ENCODE measurements at regions not wholly inside any gene's neighbourhood (a gene's known extent, or its start where the extent isn't known, plus 50 kb on each side); places are given as distances from the start of the nearest gene placed in this dataset.

- no peaks in the 10 kb centered on the region for H3K9me3 ChIP-seq (ENCODE audit: severe bottlenecking)
- H3K27ac ChIP-seq = no peak overlapping the region
- H3K4me3 ChIP-seq (ENCODE audit: low read depth, low read length) = no peak overlapping the region
- DNase-seq = no peak
- no peak for TF ChIP-seq CTCF (IDR thresholded peaks at IDR 0.05; ENCODE audit: low read depth, low read length)
- H3K27me3 ChIP-seq (ENCODE audit: insufficient read depth, low read depth, severe bottlenecking) = no peaks in the 10 kb centered on the region
- no peaks in the 10 kb centered on the region for H3K36me3 ChIP-seq
These were observed 382.8 kb upstream of the CFAP20DC start for GRCh38 chr3:59432665-59433064.

- DNase-seq = no peak
- no peak overlapping the region for H3K27ac ChIP-seq
- no peaks in the 10 kb centered on the region for H3K27me3 ChIP-seq (ENCODE audit: insufficient read depth, low read depth, severe bottlenecking)
- no peak for TF ChIP-seq CTCF (IDR thresholded peaks at IDR 0.05; ENCODE audit: low read depth, low read length)
- H3K4me3 ChIP-seq (ENCODE audit: low read depth, low read length) = no peak overlapping the region
- H3K36me3 ChIP-seq = no peaks in the 10 kb centered on the region
- H3K9me3 ChIP-seq (ENCODE audit: severe bottlenecking) = no peaks in the 10 kb centered on the region
These were observed 380.5 kb upstream of the CFAP20DC start for GRCh38 chr3:59430341-59430740.

GRCh38 chr3:59429198-59429597 lies 379.4 kb upstream of the CFAP20DC start:
- no peak for DNase-seq
- H3K36me3 ChIP-seq = no peaks in the 10 kb centered on the region
- no peaks in the 10 kb centered on the region for H3K27me3 ChIP-seq (ENCODE audit: insufficient read depth, low read depth, severe bottlenecking)
- H3K4me3 ChIP-seq (ENCODE audit: low read depth, low read length) = no peak overlapping the region
- no peaks in the 10 kb centered on the region for H3K9me3 ChIP-seq (ENCODE audit: severe bottlenecking)
- H3K27ac ChIP-seq = no peak overlapping the region
- no peak for TF ChIP-seq CTCF (IDR thresholded peaks at IDR 0.05; ENCODE audit: low read depth, low read length)

GRCh38 chr3:59426821-59427565 lies 377.2 kb upstream of the CFAP20DC start:
- DNase-seq = no peak
- H3K27ac ChIP-seq = no peak overlapping the region

GRCh38 chr3:59425942-59426341 lies 376.1 kb upstream of the CFAP20DC start:
- no peaks in the 10 kb centered on the region for H3K27me3 ChIP-seq (ENCODE audit: insufficient read depth, low read depth, severe bottlenecking)
- no peak for DNase-seq
- no peaks in the 10 kb centered on the region for H3K36me3 ChIP-seq
- no peak for TF ChIP-seq CTCF (IDR thresholded peaks at IDR 0.05; ENCODE audit: low read depth, low read length)
- no peak overlapping the region for H3K27ac ChIP-seq
- no peaks in the 10 kb centered on the region for H3K9me3 ChIP-seq (ENCODE audit: severe bottlenecking)
- H3K4me3 ChIP-seq (ENCODE audit: low read depth, low read length) = no peak overlapping the region

More at GRCh38 chr3:59426821-59427565, 377.2 kb upstream of the CFAP20DC start:
- TF ChIP-seq CTCF (IDR thresholded peaks at IDR 0.05; ENCODE audit: low read depth, low read length) = no peak
- H3K4me3 ChIP-seq (ENCODE audit: low read depth, low read length) = no peak overlapping the region
- H3K9me3 ChIP-seq (ENCODE audit: severe bottlenecking) = no peaks in the 10 kb centered on the region
- no peaks in the 10 kb centered on the region for H3K27me3 ChIP-seq (ENCODE audit: insufficient read depth, low read depth, severe bottlenecking)
- no peaks in the 10 kb centered on the region for H3K36me3 ChIP-seq

GRCh38 chr3:59425371-59425770 lies 375.5 kb upstream of the CFAP20DC start:
- H3K36me3 ChIP-seq = no peaks in the 10 kb centered on the region
- no peak overlapping the region for H3K27ac ChIP-seq
- no peak for TF ChIP-seq CTCF (IDR thresholded peaks at IDR 0.05; ENCODE audit: low read depth, low read length)
- no peaks in the 10 kb centered on the region for H3K27me3 ChIP-seq (ENCODE audit: insufficient read depth, low read depth, severe bottlenecking)
- no peak for DNase-seq
- H3K9me3 ChIP-seq (ENCODE audit: severe bottlenecking) = no peaks in the 10 kb centered on the region
- H3K4me3 ChIP-seq (ENCODE audit: low read depth, low read length) = no peak overlapping the region

Data from WERI-Rb-1 (cell line).